LoVo (cell line): ENCODE measurements at regions not wholly inside any gene's neighbourhood (a gene's known extent, or its start where the extent isn't known, plus 50 kb on each side); places are given as distances from the start of the nearest gene placed in this dataset.

ENCODE experiments used
- DNase-seq: peaks from one replicate; pipeline ENCODE4 v3.0.0-alpha.2; 2016; ENCODE audit warnings: low spot score

- DNase-seq, result no peak
Observed at GRCh38 chr5:113800686-113801085, 287.2 kb downstream of the YTHDC2 start.

- no peak for DNase-seq
Observed at GRCh38 chr5:113804264-113804663, 290.8 kb downstream of the YTHDC2 start.

- no peak for DNase-seq
Observed at GRCh38 chr5:113804943-113805342, 291.4 kb downstream of the YTHDC2 start.

GRCh38 chr5:113806250-113806649 lies 292.8 kb downstream of the YTHDC2 start:
- DNase-seq, result no peak

- DNase-seq, result no peak
Observed at GRCh38 chr5:113806904-113807303, 293.4 kb downstream of the YTHDC2 start.

- no peak for DNase-seq
Observed at GRCh38 chr5:113807427-113807991, 294.0 kb downstream of the YTHDC2 start.

GRCh38 chr5:113808956-113809355 lies 295.5 kb downstream of the YTHDC2 start:
- no peak for DNase-seq

- no peak for DNase-seq
Observed at GRCh38 chr5:113809626-113810025, 296.1 kb downstream of the YTHDC2 start.

- DNase-seq, result no peak
Observed at GRCh38 chr5:113813466-113813865, 300.0 kb downstream of the YTHDC2 start.

- DNase-seq, result no peak
Observed at GRCh38 chr5:113817683-113818082, 304.2 kb downstream of the YTHDC2 start.

- DNase-seq, result no peak
Observed at GRCh38 chr5:113823696-113824095, 310.2 kb downstream of the YTHDC2 start.

GRCh38 chr5:113824307-113824706 lies 310.8 kb downstream of the YTHDC2 start:
- DNase-seq, result no peak

GRCh38 chr5:113825176-113825575 lies 311.7 kb downstream of the YTHDC2 start:
- no peak for DNase-seq

GRCh38 chr5:113846941-113847340 lies 333.4 kb downstream of the YTHDC2 start:
- no peak for DNase-seq

GRCh38 chr5:113864437-113864836 lies 350.9 kb downstream of the YTHDC2 start:
- no peak for DNase-seq

GRCh38 chr5:113866763-113867162 lies 353.3 kb downstream of the YTHDC2 start:
- DNase-seq, result no peak

- no peak for DNase-seq
Observed at GRCh38 chr5:113869611-113870010, 356.1 kb downstream of the YTHDC2 start.

- DNase-seq, result no peak
Observed at GRCh38 chr5:113871972-113872371, 358.5 kb downstream of the YTHDC2 start.

- DNase-seq, result no peak
Observed at GRCh38 chr5:113875096-113875495, 361.6 kb downstream of the YTHDC2 start.

- no peak for DNase-seq
Observed at GRCh38 chr5:113891491-113891890, 378.0 kb downstream of the YTHDC2 start.

GRCh38 chr5:113896789-113897188 lies 383.3 kb downstream of the YTHDC2 start:
- no peak for DNase-seq

- no peak for DNase-seq
Observed at GRCh38 chr5:113897748-113898147, 384.3 kb downstream of the YTHDC2 start.

GRCh38 chr5:113900141-113900540 lies 386.6 kb downstream of the YTHDC2 start:
- DNase-seq, result no peak

GRCh38 chr5:113900816-113901215 lies 387.3 kb downstream of the YTHDC2 start:
- DNase-seq, result no peak

GRCh38 chr5:113901718-113902117 lies 388.2 kb downstream of the YTHDC2 start:
- DNase-seq, result no peak
